Panc1 (cell line): ENCODE measurements at regions not wholly inside any gene's neighbourhood (a gene's known extent, or its start where the extent isn't known, plus 50 kb on each side); places are given as distances from the start of the nearest gene placed in this dataset.

Experiments used
- ATAC-seq: fragments of 200-7000 bp; cut with Tn5 transposase; 2 replicates; pipeline ENCODE4 v1.9.1; 2020; ENCODE audit warnings: mild to moderate bottlenecking, moderate library complexity
- BruUV-seq: library from RNA; stranded (reverse); fragments of 400-500 nt; replicated peaks from 2 replicates; lab custom pipeline; 2021; lab: Mats Ljungman, UMichigan
- CTCF ChIA-PET: fragments of 300-600 bp; sonication (Branson Sonifier 250); formaldehyde crosslinking; loops from one replicate; lab custom pipeline; 2022; ENCODE audit warnings: antibody characterized with exemption; lab: Charles Lee
- POLR2A ChIA-PET: fragments of 300-600 bp; sonication (Branson Sonifier 250); formaldehyde crosslinking; loops from one replicate; lab custom pipeline; 2022; ENCODE audit warnings: antibody characterized with exemption; lab: Charles Lee
- DNase-seq: peaks from one replicate; pipeline ENCODE4 v3.0.0-alpha.2; 2010; ENCODE audit warnings: low read depth, low spot score
- H3K27ac ChIP-seq: 2 replicates; pipeline ENCODE4 v1.5.1; 2011; ENCODE audit warnings: mild to moderate bottlenecking, low read length, inconsistent platforms
- H3K27me3 ChIP-seq: fragments of 200-500 bp; sonication (Bioruptor generic); 2 replicates; pipeline ENCODE4 v1.6.0; 2014; ENCODE audit warnings: low read length, inconsistent platforms; ENCODE audit not compliant: control insufficient read depth, insufficient read depth
- H3K36me3 ChIP-seq: fragments of 200-500 bp; sonication (Bioruptor generic); 2 replicates; pipeline ENCODE4 v1.5.1; 2014; ENCODE audit warnings: inconsistent platforms, mild to moderate bottlenecking, low read length, moderate library complexity; ENCODE audit not compliant: control insufficient read depth, insufficient read depth
- H3K4me1 ChIP-seq: 2 replicates; pipeline ENCODE4 v1.5.1; 2011; ENCODE audit warnings: inconsistent platforms, mild to moderate bottlenecking, low read length, moderate library complexity; ENCODE audit not compliant: control insufficient read depth, insufficient read depth
- H3K4me3 ChIP-seq, 2 experiments: 2 replicates each; pipeline ENCODE4 v1.5.1; 2011 to 2012; ENCODE audit warnings: low read depth in 2 of 2, low read length in 2 of 2, mild to moderate bottlenecking in 2 of 2, inconsistent platforms in 1 of 2, moderate library complexity in 1 of 2
- H3K9me3 ChIP-seq: fragments of 200-500 bp; sonication (Bioruptor generic); 2 replicates; pipeline ENCODE4 v1.5.1; 2014; ENCODE audit warnings: low read depth, mild to moderate bottlenecking, inconsistent platforms, low read length, moderate library complexity; ENCODE audit not compliant: control insufficient read depth, insufficient read depth
- CTCF ChIP-seq: fragments of 450-650 bp; IDR thresholded peaks from 2 replicates; pipeline ENCODE4 v1.5.1; 2017; ENCODE audit warnings: mild to moderate bottlenecking
- POLR2AphosphoS5 ChIP-seq: IDR thresholded peaks from 2 replicates; pipeline ENCODE4 v1.6.1; 2012; ENCODE audit warnings: mild to moderate bottlenecking, low read depth, low read length, moderate library complexity
- REST ChIP-seq, 2 experiments: IDR thresholded peaks; 2 replicates each; pipeline ENCODE4 v1.6.1; 2011 to 2012; ENCODE audit warnings: low read depth in 2 of 2, control low read depth in 1 of 2, low read length in 1 of 2, mild to moderate bottlenecking in 1 of 2, moderate library complexity in 1 of 2; ENCODE audit not compliant: insufficient read depth in 1 of 2
- SIN3A ChIP-seq: IDR thresholded peaks from 2 replicates; pipeline ENCODE4 v1.6.1; 2012; ENCODE audit warnings: low read depth, mild to moderate bottlenecking, low read length, moderate library complexity, borderline replicate concordance; ENCODE audit not compliant: insufficient read depth
- TCF7L2 ChIP-seq: IDR thresholded peaks from 2 replicates; pipeline ENCODE4 v1.6.1; 2011; ENCODE audit warnings: mild to moderate bottlenecking, low read depth, low read length, inconsistent platforms
- in situ Hi-C: cut with HindIII; loops from 2 replicates; pipeline ENCODE4 v1.10.0; 2016; ENCODE audit warnings: low sequenced_read_pairs, low pct_unique_long_range_greater_than_20kb
- intact Hi-C: fragments of 100-400 bp; cut with micrococcal nuclease; formaldehyde crosslinking; loops from one replicate; pipeline ENCODE4 v1.10.0; 2022; ENCODE audit not compliant: unreplicated experiment

DNA sequence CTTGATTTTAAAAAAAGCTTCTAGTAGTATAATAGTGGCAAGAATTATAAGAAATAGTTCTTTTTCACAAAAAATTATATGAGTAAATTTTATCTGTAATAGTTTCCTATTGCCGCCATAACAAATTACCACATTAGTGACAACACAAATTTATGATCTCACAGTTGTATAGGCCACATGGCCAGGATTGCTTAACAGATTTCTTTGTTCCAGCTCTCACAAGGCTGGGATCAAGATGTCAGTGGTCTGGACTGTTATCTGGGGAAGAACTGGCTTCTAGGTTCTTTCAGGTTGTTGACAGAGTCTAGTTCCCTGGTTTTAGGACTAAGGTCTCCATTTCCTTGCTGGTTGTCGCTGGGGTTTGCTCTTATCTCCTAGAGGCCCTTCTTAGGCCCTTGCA is 236.4 kb downstream of the USP25 start:
- no peak overlapping the region for H3K4me3 ChIP-seq
- intact Hi-C loops (no loop called here), in situ Hi-C loops (no loop called here)
- BruUV-seq: no TSS peak
- no peak for ATAC-seq
- no peak for DNase-seq
- ChIA-PET POLR2A (no interaction called here), CTCF (no interaction called here)
- no peaks in the 10 kb centered on the region for H3K27me3 ChIP-seq
- no peaks in the 10 kb centered on the region for H3K36me3 ChIP-seq
- no peak for TF ChIP-seq REST (IDR thresholded peaks at IDR 0.05; ENCODE audit: insufficient read depth in 1 of 2, low read depth in 2 of 2, low read length in 1 of 2)
- no peak for TF ChIP-seq POLR2AphosphoS5
- TF ChIP-seq TCF7L2: no peak
- TF ChIP-seq CTCF: no peak
- TF ChIP-seq SIN3A: no peak
- H3K4me1 ChIP-seq: no peaks in the 10 kb centered on the region
- H3K9me3 ChIP-seq: no peaks in the 10 kb centered on the region
- H3K27ac ChIP-seq: no peak overlapping the region

DNA sequence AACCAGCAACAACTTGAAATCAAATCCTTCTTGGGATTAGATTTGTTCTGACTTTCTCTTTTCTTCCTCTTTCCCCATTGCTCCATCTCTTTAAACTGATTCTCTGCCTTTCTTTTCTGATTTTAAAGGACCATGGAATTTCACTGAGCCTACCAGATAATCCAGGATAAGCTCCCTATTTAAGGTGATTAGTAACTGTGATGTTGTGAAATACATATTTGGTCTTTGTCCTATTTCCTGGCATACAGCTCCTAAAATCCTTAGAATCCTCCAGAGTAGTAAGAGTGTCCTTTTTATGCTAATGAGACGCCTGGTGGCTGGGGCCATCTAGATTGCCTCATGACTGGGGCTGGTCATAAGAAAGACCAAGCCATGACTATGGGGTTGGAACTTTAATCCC is 236.9 kb downstream of the USP25 start:
- TF ChIP-seq REST (IDR thresholded peaks at IDR 0.05; ENCODE audit: insufficient read depth in 1 of 2, low read depth in 2 of 2, low read length in 1 of 2) (no peak), SIN3A (no peak), TCF7L2 (no peak), CTCF (no peak), POLR2AphosphoS5 (no peak)
- H3K27ac ChIP-seq: no peak overlapping the region
- no peaks in the 10 kb centered on the region for H3K9me3 ChIP-seq
- intact Hi-C loops (no loop called here), in situ Hi-C loops (no loop called here)
- ChIA-PET CTCF (no interaction called here), POLR2A (no interaction called here)
- no peaks in the 10 kb centered on the region for H3K4me1 ChIP-seq
- ATAC-seq: no peak
- DNase-seq: no peak
- H3K36me3 ChIP-seq: no peaks in the 10 kb centered on the region
- H3K4me3 ChIP-seq: no peak overlapping the region
- no peaks in the 10 kb centered on the region for H3K27me3 ChIP-seq
- no TSS peak for BruUV-seq
